Activated naive CD4-positive, alpha-beta T cell treated with anti-CD3 and anti-CD28 coated beads, Interleukin-2, amount 50 U/mL, for 72 hours (primary cell): ENCODE measurements at regions not wholly inside any gene's neighbourhood (a gene's known extent, or its start where the extent isn't known, plus 50 kb on each side); places are given as distances from the start of the nearest gene placed in this dataset.

Experiments used
- ATAC-seq, 2 donors: fragments of 150-1000 bp; cut with Tn5 transposase; 2 replicates each; pipeline ENCODE4 v1.10.0; 2021; ENCODE audit warnings: mild to moderate bottlenecking in 2 of 2, moderate library complexity in 2 of 2
- DNase-seq, 2 donors: peaks; one replicate each; pipeline ENCODE4 v3.0.0; 2021 to 2022; ENCODE audit warnings: low spot score in 2 of 2
- H3K27ac Mint-ChIP-seq, 2 donors: one replicate each; pipeline ENCODE4 v1.8.0; 2022; ENCODE audit warnings: mild to moderate bottlenecking in 2 of 2, mixed read lengths in 2 of 2
- H3K36me3 Mint-ChIP-seq, 2 donors: one replicate each; pipeline ENCODE4 v1.8.0; 2022; ENCODE audit warnings: mixed read lengths in 2 of 2
- H3K9me3 Mint-ChIP-seq, 2 donors: one replicate each; pipeline ENCODE4 v1.8.0; 2022; ENCODE audit warnings: mixed read lengths in 2 of 2

DNA sequence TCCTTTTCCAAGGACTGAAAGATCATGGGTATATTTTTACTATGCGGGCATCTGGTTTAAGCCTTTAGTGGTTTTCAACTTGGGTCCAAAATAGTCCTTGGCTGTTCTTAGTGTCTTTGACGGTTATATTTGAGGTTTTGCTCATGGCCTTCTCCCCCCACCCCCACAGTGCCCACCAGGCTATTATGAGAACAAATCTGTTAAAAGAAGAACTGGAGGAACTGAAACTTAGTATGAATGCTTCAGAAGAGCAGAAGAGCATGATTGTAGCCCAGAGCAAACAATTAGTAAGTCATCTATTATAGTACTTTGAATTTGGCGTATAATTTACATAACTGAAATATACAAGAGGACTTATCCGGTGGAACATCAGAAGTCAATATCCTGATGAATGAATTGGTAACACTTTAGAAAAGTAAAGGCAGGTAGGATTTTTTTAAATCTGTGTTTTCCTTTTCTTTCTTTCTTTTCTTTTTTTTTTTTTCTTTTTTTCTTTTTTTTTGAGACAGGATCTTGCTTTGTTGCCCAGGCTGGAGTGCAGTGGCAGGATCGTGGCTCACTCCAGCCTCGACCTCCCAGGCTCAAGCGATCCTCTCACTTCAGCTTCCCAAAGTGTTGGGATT lies 71.8 kb upstream of the BCAT1 start:
- no peaks in the 10 kb centered on the region for H3K36me3 Mint-ChIP-seq
- no peak for DNase-seq
- no peak for ATAC-seq
- no peak overlapping the region for H3K27ac Mint-ChIP-seq
- no peaks in the 10 kb centered on the region for H3K9me3 Mint-ChIP-seq

DNA sequence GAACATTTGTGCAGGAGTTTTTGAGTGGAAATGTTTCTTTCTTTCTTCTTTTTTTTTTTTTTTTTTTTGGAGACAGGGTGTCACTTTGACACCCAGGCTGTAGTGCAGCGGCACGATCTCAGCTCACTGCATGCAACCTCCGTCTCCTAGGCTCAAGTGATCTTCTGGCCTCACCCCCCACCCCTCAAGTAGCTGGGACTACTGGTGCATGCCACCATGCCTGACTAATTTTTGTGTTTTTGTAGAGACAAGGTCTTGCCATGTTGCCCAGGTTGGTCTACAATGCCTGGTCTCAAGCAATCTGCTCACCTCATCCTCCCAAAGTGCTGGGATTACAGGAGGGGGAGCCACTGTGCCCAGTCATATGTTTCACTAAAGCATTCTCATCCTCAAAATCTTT lies 69.2 kb upstream of the BCAT1 start:
- DNase-seq, result no peak
- Mint-ChIP-seq H3K36me3 (no peaks in the 10 kb centered on the region), H3K27ac (no peak overlapping the region), H3K9me3 (no peaks in the 10 kb centered on the region)
- no peak for ATAC-seq

DNA sequence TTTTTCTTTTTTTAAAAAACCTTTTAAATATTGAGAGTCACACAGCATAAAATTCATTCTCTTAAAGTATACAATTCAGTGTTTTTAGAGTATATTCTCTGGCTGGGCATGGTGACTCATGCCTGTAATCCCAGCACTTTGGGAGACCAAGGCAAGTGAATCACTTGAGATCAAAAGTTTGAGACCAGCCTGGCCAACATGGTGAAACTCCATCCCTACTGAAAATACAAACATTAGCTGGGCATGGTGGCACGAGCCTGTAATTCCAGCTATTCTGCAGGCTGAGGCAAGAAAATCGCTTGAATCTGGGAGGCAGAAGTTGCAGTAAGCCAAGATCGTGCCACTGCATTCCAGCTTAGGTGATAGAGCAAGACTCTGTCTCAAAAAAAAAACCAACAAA lies 68.4 kb upstream of the BCAT1 start:
- DNase-seq, result no peak
- H3K36me3 Mint-ChIP-seq, result no peaks in the 10 kb centered on the region
- H3K27ac Mint-ChIP-seq, result no peak overlapping the region
- no peak for ATAC-seq
- no peaks in the 10 kb centered on the region for H3K9me3 Mint-ChIP-seq

DNA sequence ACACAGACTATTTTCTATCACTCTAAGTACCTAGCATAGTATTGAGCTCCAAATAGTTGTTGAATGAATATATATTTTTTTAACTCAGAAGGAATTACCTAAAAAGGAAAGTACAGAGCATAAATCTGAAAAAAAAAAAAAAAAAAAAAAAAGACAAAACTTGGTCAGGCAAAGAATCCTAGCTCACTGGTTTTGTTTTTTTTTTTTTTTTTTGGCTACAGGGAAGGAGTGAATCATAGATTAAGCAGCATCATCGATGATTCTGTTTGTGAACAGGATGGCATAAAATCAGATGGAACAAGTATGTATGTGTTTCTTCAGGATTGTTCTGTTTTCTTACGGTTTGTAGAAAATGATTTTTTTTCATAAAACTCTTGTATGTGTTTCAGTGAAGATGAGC lies 66.1 kb upstream of the BCAT1 start:
- Mint-ChIP-seq H3K9me3 (no peaks in the 10 kb centered on the region), H3K36me3 (no peaks in the 10 kb centered on the region), H3K27ac (no peak overlapping the region)
- DNase-seq (no peak), ATAC-seq (no peak)

DNA sequence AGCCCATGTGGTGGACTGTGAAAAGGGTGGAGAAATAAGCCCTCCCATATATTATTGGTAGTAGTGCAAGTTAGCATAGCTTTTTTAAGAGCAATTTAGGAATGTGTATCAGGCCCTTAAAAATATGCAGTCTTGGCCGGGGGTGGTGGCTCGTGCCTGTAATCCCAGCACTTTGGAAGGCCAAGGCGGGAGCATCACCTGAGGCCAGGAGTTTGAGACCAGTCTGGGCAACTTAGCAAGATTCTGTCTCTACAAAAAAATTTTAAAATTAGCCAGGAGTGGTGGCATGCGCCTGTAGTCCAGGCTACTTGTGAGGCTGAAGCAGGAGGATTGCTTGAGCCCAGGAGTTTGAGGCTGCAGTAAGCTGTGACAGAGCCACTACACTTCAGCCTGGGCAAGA lies 64.2 kb upstream of the BCAT1 start:
- no peak for ATAC-seq

DNA sequence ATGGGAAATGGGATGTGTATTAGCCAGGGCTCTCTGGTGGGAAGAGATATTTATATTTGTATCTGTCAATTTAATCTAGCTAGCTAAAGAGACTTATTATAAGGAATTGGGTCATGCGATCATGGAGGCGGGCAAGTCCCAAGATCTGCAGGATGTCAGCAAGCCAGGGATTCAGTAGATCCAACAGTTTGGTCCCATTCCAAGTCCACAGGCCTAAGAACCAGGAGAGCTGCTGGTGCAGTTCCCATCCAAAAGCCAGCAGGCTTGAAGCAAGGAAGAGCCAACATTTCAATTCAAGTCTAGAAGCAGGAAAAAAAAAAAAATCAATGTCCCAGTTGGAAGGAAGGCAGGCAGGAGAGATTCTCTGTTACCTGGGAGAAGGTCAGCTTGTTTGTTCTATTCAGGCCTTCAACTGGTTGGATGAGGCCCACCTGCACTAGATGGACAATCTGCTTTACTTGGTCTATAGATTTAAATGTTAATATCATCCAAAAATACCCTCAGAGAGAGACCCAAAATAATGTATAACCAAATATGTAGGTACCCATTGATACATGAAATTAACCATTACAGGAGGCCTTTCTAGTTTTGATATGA lies 60.7 kb upstream of the BCAT1 start:
- Mint-ChIP-seq H3K36me3 (no peaks in the 10 kb centered on the region), H3K9me3 (no peaks in the 10 kb centered on the region), H3K27ac (no peak overlapping the region)
- DNase-seq (no peak), ATAC-seq (no peak)

More for the DNA sequence above, 64.2 kb upstream of the BCAT1 start:
- no peaks in the 10 kb centered on the region for H3K9me3 Mint-ChIP-seq
- no peak overlapping the region for H3K27ac Mint-ChIP-seq
- no peak for DNase-seq
- H3K36me3 Mint-ChIP-seq, result no peaks in the 10 kb centered on the region

DNA sequence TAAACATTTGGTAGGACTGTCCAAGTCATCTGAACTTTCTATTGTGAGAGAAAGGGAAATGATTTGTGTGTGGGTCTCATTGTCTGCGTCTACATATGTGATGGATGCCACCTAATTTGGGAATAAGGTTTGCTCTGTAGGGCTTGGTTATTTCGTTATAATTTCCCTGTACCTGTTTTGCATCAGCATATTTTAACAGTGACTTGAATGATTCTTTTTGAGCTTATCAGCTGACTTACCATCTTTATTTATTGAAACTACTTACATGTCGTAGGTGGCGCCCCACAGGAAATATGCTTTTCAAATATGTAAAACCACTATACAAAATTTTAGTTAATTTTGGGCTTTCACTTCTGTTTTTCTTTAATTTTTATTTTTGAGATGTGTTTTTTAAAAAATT lies 56.5 kb upstream of the BCAT1 start:
- no peak overlapping the region for H3K27ac Mint-ChIP-seq
- no peak for DNase-seq
- no peak for ATAC-seq
- no peaks in the 10 kb centered on the region for H3K36me3 Mint-ChIP-seq
- no peaks in the 10 kb centered on the region for H3K9me3 Mint-ChIP-seq

DNA sequence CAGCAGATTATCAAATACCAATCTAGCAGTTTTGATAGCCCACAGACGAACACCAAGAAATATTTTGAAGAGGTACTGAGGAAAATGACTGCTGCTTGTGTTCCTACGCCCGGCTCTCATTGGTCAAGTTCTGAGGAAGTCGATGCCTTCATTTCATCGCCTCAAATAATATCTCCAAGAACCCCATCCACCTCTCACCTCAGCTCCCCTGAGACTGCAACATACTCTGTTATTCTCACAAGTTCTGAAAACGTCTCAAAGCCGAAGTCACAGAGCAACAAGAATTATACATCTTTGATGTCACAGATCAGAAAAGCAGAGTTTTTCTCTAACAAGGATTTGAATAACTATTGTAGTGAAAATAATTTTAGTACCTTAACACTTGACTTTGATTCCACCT lies 55.5 kb upstream of the BCAT1 start:
- no peak for ATAC-seq
- Mint-ChIP-seq H3K9me3 (no peaks in the 10 kb centered on the region), H3K36me3 (no peaks in the 10 kb centered on the region), H3K27ac (no peak overlapping the region)
- no peak for DNase-seq

DNA sequence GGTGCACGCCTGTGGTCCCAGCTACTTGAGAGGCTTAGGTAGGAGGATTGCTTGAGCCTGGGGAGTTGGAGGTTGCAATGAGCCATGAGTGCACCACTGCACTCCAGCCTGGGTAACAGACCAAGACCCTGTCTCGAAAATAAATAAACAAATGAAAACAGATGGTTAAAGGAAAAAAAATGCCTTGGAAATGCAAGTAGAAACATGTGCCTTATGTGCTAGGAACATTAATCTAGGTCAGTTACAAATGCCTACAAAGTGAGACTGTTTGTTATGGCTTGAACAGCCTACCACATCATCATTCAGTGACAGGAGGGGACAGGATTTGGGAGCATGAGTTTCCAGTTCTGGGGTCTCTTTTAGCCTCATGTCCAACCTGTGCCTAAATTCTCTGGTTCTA lies 52.4 kb upstream of the BCAT1 start:
- Mint-ChIP-seq H3K9me3 (no peaks in the 10 kb centered on the region), H3K27ac (no peak overlapping the region), H3K36me3 (no peaks in the 10 kb centered on the region)
- ATAC-seq (no peak), DNase-seq (no peak)
